HG03460 (cell line): ENCODE measurements at regions not wholly inside any gene's neighbourhood (a gene's known extent, or its start where the extent isn't known, plus 50 kb on each side); places are given as distances from the start of the nearest gene placed in this dataset.
"Not testable (repeated sequence)": the region's sequence is repeated elsewhere in the genome, so short reads cannot be mapped to it uniquely, and the experiment has no call there.

Experiments used
- ATAC-seq: cut with Tn5 transposase; IDR thresholded peaks from one replicate; pipeline ENCODE4 v1.9.1; 2021; ENCODE audit not compliant: unreplicated experiment

DNA sequence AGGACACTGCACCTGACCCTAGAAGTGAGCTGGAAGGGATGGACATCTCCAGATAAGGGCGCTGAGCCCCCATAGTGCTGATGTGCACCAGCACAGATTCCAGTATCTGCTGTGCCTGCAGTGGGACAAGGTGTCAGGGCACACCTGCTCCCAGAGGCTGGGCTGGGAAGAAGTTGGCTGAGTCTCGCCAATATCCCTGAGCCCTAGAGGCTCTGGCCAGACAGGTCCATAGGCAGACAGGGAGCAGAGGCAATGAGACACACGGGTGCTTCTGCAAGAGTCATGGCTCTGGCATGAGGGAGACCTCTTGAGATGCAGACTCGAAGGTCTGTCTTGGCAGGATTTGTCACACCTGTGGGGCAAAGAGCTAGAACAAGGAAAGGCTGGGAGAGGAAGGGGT is 1321.5 kb downstream of the UQCRFS1 start:
- no peak for ATAC-seq

DNA sequence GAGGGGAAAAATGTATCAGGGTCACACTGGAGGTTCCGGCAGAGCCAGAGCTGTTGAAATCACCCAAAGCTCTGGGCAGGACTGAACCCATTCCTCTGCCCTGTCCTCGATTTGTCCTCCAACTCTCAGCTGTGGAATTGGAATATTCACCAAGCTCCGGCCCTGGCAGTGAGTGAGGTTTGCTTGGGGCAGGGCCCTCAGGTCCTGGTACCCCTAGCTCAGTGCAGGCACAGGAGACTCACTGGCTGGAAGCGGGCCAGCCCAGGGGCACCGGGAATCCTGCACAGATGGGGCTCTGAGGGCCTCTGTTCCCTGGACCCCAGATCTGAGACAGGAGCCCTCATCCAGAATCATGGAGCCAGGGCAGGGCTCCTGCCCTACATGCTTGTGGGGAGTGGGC is 1322.3 kb downstream of the UQCRFS1 start:
- no peak for ATAC-seq

DNA sequence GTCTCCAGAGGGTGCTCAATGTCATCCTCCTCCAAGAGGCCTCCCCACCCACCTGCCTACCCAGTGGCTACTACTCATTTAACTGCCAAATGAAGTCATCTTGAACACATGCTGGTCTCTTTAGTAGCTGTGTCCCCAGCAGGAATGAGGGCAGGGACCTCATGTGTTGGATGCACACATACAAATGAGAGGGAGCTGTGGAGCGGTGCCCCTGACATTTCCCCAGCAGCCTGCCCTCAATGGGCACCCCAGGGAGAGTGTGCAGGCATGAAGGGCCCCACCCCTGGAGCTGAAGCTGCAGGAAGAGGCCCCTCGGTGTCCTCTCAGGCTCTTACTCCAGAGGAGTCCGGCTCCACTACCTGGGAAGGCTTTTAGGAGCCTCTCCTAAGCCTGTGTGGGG is 1322.7 kb downstream of the UQCRFS1 start:
- ATAC-seq, result no peak

DNA sequence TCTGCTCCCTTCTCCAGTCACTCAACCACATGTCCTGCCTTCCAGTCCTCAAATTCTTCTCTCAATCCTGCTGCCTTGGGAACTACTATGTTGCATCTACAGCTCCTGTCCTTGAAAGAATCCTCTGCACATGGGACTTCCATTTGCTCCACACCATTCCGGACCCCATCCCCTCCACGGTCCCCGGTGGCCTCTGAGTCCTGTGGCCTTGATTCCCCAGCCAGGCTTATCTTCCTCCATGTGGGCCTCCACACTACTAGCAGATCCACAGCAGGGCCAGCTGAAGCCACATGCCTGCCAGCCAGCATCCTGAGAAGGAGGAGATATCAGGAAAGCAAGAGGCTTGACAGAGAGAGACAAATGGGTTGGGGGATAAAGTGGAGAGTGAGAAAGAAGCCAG is 1323.8 kb downstream of the UQCRFS1 start:
- no peak for ATAC-seq

DNA sequence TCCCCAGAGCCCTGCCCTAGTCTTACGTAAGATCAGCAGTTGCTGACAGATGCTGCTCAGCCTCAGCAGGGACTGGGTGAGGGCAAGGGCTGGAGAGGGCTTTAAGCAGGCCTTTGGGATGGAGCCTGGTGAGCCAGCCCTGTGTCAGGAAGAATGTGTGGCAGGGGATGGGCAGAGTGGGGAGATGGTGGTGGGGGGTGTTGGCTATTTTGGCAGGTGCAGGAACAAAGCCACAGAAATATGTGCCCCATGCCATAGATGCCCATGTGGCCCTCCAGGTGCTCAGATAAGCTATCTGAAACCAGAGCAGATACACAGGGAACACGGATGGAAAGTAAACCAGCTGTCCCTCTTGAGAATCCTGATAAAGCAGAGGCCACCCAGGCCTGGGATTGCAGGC is 1325.0 kb downstream of the UQCRFS1 start:
- ATAC-seq, result no peak

DNA sequence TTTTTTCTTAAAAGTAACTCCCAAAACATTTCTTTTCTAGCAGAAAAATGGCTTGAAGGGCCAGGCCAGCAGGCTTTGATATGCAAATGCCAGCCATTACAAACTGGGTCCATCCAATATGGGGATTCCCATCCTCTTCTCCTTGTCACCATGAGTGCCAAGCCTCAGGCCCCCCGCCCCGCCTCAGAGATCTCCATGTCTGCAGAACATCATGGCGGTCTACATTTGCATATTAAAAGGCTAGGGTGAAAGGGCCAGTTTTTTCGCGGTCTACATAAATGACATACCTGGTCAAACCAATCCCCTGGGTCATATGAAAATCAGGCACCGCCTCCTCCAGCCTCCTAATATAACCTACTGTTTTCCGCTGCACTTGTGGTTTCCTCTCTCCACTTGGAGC is 1327.6 kb downstream of the UQCRFS1 start:
- ATAC-seq, result no peak

DNA sequence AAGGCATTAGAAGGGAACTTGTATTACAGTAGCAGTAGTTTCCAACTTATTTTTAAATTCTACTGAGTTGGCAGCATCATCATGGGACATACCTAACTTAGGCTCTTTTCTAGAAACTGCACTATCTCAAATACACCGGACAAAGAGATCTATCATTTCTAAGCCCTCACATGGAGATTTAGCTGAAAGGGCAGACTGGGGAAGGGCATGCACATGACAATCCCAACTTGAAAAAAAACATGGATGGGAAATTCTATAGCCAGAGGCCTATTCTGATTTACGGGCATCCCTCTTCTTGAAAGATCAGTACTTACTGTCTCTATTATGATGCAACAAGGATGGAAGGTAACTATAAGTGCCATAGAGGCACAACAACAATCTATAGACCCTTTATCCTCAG is 1328.6 kb downstream of the UQCRFS1 start:
- no peak for ATAC-seq

DNA sequence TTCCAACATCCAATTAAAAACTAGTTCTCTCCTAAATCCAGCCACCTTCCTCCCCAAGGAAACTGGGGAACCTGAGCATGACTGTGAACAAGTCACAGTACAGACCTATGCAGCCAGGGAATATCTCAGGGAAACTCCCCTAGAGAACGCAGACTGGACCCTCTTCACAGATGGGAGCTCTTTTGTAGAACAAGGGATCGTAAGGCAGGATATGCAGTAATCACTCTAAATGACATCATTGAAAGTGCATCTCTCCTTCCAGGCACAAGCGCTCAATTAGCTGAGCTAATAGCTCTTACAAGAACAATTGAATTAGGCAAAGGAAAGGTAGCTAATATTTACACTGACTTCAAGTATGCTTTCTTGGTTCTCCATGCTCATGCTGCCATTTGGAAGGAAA is 1331.7 kb downstream of the UQCRFS1 start:
- no peak for ATAC-seq

DNA sequence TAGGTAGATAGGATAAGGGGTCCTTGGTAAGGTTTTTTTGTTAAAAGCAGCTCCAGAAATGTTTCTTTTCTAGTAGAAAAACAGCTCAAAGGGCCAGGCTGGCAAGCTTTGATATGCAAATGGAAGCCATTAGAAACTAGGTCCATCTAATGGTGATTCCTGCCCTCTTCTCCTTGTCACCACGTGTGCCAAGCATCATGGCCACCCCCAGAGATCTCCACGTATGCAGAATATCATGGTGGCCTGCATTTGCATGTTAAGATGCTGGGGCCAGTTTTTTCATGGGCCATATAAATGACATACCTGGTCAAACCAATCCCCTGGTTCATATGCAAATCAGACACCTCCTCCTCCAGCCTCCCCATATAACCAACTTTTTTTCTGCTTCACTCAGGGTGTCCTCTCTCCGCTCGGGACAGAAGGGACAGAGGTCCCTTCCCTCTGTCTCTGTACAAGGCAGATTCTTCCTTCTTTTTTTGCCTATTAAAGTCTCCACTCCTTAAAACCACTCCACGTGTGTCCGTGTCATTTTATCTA is 1335.9 kb downstream of the UQCRFS1 start:
- ATAC-seq, result no peak

DNA sequence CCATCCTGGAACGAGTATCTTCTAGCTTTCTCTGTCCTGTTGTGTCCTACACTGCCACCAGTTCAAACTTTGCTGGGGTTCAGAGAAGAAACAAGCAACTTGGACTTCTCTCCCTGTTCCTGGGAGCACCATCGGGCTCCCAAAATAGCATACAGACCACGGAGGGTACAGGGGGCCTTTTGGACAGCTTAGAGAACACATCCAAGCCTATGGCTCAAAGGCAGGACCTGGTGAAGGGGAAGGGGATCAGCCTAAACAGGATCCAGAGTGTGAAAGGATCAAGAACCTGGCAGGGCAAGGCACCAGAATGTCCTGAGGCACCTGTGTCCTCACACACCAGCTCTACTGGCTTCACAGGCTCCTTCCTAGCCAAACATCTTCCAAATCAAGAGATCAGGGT is 1336.5 kb downstream of the UQCRFS1 start:
- ATAC-seq, result no peak

DNA sequence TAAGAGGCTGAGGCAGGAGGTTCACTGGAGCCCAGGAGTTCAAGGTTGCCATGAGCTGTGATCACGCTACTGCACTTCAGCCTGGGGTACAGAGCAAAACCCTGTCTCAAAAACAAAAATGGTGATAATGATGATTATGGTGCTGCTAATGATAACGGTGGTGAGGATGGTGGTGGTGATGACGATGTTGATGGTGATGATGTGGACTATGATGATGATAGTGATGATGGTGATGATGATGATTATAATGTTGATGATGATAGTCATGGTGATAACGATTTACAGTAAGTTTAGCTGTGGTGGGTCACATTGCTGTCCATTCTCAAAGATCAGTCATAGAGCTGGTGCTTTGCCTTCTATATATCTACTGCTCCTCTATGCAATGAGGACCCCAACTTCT is 1340.6 kb downstream of the UQCRFS1 start:
- ATAC-seq, result no peak

DNA sequence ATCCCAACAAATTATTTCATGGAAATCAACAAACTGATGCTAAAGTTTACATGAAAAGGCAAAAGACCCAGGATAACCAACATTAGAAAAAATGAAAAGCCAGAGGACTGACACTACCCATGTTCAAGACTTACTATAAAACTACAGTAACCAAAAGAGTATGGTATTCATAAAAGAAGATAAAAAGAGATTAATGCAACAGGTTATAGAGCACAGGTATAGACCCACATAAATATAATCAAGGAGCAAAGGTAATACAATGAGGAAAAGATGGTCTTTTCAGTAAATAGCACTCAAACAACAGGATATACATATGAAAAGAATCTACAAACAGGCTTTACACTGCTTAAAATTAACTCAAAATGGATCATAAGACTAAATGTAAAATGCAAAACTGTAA is 1342.7 kb downstream of the UQCRFS1 start:
- no peak for ATAC-seq

DNA sequence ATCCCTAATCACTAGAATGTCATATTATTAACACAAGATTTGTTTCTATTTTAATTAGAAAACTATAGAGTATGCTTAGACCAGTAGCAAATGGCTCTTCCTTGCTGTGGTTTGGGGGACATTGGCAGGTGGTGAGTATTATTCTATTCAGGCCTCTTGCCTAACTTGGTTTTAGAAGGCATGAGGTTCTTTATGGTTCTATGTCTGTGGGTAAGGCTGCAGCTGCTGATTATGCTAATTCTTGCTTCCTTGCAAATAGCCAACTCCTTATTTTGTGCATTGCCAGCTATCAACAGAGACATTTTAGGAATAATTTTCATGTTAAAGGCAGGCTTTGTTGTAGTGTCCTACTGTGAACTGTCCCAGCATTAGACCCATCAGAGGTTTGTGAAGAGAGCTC is 1344.9 kb downstream of the UQCRFS1 start:
- ATAC-seq, result no peak

DNA sequence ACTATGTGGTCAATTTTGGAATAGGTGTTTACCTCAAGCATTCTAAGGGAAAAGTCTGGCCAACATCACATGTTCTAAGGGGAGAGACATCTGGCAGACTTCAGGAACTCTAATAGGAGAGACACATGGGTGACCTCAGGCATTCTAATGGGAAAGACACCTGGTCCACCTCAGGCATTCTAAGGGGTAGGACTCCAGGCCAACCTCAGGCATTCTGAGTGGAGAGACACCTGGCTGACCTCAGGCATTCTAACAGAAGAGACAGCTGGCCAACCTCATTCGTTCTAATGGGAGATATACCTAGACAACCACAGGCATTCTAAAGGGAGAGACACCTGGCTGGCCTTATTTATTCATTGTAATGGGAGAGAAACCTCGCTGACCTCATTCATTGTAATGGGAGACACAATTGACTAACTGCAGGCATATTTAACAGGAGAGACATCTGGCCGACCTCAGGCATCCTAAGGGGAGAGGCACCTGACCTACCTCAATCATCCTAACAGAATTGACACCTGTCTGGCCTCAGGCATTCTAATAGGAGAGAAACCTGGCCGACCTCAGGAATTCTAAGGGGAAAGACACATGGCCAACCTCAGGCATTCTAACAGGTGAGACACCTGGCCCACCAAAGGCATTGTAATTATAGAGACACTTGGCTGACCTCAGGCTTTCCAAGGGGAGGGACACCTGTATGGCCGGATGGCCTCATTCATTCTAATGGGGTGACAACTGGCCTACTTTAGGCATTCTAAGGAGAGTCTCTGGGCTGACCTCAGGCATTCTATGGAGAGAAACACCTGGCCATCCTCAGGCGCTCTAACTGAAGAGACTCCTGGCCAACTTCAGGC is 1346.8 kb downstream of the UQCRFS1 start:
- no peak for ATAC-seq

DNA sequence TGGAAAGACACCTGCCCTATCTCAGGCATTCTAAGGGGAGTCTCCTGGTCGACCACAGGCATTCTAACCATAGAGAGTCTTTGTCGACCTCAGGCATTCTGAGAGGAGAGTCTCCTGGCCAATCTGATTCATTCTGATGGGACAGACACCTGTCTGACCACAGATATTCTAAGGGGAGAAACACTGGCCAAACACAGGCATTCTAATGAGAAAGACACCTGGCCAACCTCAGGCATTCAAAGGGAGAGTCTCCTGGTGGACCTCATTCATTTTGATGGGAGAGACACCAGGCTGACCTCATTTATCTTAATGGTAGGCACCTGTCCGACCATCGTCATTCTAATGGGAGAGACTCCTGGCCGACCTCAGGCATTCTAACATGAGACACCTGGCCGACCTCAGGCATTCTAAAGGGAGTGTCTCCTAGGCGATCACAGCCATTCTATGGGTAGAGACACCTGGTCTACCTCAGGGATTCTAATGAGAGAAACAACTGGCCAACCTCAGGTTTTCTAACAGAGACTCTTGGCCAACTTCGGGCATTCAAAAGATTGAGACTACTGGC is 1351.5 kb downstream of the UQCRFS1 start:
- ATAC-seq, result no peak

DNA sequence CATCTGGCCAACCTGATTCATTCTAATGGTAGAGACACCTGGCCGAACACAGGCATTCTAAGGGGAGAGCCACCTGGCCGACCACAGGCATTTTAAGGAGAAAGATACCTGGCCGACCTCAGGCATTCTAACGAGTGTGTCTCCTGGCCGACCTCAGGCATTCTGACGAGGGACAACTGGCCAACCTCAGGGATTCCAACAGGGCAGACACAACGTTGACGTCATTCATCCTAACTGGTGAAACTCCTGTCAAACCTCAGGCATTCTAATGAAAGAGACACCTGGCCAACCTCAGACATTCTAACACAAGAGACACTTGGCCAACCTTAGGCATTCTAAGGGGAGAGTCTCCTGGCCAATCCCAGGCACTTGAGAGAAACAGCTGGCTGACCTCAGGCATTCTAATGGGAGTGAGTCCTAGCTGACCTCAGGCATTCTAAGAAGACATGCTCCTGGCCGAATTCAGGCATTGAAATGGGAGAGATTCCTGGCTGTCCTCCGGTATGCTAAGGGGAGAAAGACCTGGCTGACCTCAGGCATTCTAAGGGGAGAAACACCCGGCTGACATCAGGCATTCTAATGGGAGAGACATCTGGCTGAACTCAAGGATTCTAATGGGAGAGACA is 1352.5 kb downstream of the UQCRFS1 start:
- ATAC-seq, result no peak

DNA sequence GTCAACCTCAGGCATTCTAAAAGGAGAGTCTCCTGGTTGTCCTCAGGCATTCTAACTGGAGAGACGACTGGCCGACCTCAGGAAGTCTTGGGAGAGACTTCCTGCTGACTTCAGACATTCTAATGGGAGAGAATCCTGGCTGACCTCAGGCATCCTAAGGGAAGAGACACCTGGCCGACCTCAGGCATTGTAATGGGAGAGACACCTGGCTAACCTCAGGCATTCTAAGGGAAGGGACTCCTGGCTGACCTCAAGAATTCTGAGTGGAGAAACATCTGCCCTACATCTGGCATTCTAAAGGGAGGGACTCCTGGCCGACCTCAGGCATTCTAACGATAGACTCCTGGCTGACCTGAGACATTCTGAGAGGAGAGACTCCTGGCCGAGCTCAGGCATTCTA is 1353.3 kb downstream of the UQCRFS1 start:
- ATAC-seq, result no peak

DNA sequence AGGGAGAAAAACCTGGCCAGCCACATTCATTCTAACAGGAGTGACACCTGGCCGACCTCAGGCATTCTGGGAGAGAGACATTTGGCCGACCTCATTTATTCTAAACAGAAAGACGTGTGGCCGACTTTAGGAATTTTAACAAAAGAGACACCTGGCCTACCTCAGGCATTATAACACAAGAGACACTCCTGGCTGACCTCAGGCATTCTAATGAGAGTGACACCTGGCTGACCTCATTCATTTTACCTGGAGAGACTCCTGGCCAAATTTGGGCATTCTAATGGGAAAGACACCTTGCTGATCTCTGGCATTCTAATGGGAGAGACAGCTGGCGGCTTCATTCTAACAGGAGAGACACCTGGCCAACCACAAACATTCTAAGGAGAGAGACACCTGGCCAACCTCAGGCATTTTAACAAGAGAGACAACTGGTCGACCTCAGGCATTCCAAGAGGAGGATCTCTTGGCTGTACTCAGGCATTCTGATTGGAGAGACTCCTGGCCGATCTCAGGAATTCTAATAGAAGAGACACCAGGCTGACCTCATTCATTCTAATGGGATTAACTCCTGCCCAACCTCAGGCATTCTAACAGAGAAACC is 1353.9 kb downstream of the UQCRFS1 start:
- no peak for ATAC-seq

DNA sequence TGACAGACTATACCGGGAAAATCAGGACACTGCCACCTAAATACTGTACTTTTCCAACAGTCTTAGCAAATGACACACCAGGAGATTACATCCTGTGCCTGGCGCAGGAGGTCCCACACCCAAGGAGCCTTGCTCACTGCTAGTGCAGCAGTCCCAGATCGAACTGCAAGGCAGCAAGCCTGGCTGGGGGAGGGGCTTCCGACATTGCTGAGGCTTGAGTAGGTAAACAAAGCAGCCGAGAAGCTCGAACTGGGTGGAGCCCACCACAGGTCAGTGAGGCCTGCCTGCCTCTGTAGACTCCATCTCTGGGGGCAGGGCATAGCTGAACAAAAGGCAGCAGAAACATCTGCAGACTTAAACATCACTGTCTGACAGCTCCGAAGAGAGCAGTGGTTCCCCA is 1360.0 kb downstream of the UQCRFS1 start:
- ATAC-seq, result not testable (repeated sequence)

DNA sequence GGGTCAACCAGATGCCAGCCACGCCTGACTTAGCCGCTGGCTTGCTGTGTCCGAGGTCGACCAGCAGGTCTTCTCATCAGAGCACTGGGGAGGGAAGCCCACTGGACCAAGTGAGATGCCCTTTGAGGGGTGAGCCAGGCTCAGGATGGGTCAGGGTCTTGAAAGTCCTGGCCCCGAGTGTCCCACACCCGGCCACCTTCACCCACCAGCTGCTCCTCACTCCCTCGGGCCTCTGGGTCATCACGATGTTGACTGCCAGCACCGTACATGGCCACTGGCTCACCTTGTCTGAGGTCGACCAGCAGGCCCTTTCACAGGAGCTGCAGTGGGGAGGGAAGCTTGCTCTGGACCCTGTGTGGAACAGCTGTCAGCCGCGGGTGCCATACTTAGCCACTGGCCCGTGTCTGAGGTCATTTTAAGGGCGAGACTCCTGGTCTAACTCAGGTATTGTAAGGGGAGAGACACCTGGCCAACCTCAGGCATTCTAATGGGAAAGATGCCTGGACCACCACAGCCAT is 1361.3 kb downstream of the UQCRFS1 start:
- ATAC-seq, result no peak

DNA sequence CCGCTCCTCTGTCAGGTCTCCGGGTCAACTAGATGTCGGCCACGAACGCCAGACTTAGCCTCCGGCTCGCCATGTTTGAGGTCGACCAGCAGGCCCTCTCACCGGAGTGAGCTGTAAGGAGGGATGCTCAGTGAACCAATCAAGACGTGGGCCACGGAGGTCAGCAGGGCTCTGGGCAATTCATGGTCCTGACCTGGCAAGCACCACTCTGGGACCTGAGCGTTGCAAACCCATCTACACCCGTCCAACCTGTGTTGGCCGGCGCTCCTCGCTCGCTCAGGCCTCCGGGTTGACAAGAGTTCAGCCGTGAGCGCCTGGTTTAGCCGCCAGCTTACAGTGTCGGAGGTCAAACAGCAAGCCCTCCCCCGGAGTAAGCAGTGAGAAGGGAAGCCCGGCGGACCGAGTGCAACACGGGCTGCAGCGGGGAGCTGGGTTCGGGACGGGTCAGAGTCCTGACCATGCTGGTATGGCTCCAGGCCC is 1361.9 kb downstream of the UQCRFS1 start:
- no peak for ATAC-seq
